Left ventricle myocardium superior (tissue), 1 donor: ENCODE measurements at regions not wholly inside any gene's neighbourhood (a gene's known extent, or its start where the extent isn't known, plus 50 kb on each side); places are given as distances from the start of the nearest gene placed in this dataset.

Experiments used
- ATAC-seq: fragments of 200-7000 bp; cut with Tn5 transposase; one replicate; pipeline ENCODE4 v1.9.1; 2020; ENCODE audit warnings: mild to moderate bottlenecking, moderate library complexity
- DNase-seq: peaks from one replicate; pipeline ENCODE4 v3.0.0-alpha.2; 2020
- intact Hi-C: fragments of 100-400 bp; cut with micrococcal nuclease; formaldehyde crosslinking; loops from one replicate; pipeline ENCODE4 v1.11.0; 2022
- donor health status: DM: no; HTN: yes; CAD: no; lungs with severe emphysema.

DNA sequence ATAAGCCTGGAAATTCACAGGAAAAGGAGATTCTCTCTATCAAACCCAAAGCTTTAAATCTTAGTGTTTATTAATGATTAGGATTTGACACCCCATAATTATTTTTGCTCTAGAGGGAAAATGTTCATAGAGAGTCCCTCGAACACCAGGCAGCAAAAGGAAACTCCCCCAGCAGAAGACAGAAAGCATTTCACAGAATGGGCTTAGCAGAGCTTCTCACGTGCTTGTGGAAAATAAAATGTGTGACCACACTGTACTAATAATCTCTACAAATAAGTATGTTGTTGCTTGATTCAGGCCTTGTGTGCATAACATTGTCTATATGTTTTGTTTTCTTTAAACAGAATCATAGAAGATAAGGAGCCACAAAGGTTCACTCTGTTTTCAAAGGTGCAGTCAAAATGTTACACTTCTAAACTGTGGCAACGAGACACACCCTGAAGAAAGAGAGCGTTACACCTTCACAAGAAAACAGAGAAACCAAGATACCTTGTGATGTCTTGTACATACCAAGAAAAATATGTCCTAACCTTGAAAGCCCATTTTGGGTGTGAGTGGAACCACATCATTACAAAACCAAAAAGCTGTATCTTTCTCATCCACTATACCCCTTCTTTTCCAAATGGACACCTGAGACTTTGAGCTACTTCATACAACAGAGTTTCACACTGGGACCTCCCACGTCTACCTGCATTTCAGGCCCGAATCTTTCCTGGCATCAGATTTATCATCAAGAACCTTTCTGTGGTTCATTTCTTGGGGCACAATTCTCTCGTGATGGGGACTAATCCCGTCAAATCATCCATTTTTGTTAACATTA lies 282.5 kb downstream of the ETS1 start:
- intact Hi-C loops = no loop called here
- ATAC-seq = no peak
- DNase-seq = no peak

DNA sequence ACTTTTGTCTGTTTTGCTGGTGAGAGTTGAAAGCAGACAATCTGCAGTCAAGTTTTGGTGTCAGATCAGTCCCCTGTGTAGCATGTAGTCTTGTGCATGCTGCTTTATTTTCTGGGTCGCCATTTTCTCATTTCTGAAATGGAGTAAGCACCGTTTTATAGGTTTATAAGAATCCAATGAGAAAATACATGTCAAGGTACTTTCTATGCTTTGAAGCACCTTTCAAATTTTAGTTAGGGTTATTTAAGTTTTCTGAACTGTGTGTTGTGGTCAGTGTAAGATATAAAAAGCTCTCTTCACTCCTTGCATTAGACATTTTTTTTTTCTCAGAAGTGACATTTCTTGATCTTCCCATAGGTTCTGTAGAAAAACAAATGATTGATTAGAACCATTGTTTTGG lies 283.2 kb downstream of the ETS1 start:
- ATAC-seq = no peak
- DNase-seq = no peak
- intact Hi-C loops = no loop called here

GRCh38 chr11:128303383-128303782 lies 284.0 kb downstream of the ETS1 start:
- ATAC-seq = no peak

DNA sequence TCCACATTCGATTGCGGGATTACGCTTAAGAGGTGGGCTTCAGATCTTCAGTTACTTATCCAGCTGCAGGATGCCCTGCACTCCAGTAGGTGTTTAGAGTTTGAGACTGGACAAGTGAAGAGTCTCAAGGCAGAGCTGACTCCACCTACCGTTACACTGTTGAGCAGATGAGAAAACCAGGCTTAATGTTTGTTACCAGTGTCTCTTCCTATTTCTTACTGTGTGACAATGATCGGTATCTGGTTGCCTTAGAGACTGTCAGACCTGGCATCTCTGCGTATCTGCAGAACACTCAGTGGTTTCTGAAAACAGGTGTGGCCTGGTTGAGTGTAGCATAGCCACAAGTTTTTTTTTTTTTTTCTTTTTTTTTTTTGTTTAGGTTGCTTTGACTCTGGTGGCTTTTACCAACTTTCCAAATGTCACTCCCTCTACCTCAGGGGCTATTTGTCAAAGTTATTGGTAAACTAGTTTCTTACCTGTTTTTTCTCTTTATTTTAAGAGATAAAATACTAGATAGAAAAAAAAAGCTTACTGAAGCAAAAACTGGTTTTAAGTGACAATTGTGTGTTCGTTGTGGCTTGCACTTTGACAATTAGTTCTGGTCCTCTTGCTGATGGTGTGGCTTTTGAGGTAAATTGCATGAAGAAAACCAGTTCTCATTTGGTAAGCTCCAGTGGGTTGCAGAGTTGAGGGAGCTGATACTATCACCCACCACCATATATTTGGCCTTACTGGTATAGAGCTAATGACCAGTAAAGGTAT lies 284.8 kb downstream of the ETS1 start:
- intact Hi-C loops = no loop called here
- ATAC-seq = peak; percentile 55
- no peak for DNase-seq

More at GRCh38 chr11:128303383-128303782, 284.0 kb downstream of the ETS1 start:
- intact Hi-C loops = no loop called here
- no peak for DNase-seq

GRCh38 chr11:128301756-128302155 lies 285.6 kb downstream of the ETS1 start:
- ATAC-seq (no peak), DNase-seq (no peak)
- intact Hi-C loops = no loop called here

DNA sequence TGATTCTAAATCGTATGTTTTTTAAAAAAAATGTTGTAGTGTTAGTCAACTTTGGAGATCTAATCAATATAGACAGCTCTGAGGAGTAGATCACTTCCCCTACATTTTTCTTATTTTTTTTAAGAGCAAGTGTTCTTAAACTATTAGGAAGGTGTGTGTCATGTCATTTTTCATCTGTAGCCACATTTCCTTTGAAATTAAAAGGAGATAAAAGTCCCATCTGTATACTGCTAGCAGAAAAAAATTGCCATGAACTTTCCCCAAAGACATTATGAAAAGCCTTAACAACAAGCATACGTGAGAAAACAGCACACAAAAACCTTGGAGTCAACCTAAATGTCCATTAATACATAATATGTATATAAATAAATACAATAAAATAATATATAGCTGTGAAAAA lies 286.6 kb downstream of the ETS1 start:
- intact Hi-C loops = no loop called here

DNA sequence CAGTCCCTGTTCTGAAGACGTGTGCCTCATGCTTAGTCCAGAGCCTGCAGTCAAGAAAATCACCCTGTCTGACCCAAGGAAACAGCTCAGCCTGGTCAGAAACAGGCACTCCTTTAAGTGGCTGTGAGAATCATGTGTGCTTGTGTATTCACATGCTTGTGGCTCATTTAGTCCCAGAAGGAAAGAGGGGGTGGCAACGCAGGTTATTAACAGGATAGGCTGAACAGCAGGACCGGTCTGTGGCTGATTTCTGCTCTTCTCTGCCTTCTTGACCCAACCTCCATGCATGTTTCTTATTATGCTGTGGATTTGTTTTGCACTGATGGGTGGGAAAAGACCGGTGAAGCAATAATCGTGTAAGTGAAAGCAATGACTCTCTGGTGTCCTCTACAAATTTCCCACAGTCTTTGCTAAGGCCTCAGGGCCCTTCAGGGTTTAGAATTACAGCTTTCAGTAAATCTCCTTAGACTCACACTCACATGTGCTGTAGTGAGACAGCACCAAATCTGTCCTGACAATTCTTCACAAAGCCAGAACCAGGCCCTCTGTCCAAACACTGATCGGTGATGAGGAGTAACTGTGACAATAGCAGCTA lies 288.1 kb downstream of the ETS1 start:
- intact Hi-C loops = no loop called here
- ATAC-seq (peak; percentile 45), DNase-seq (no peak)

More for the DNA sequence above, 286.6 kb downstream of the ETS1 start:
- no peak for ATAC-seq
- DNase-seq = no peak

DNA sequence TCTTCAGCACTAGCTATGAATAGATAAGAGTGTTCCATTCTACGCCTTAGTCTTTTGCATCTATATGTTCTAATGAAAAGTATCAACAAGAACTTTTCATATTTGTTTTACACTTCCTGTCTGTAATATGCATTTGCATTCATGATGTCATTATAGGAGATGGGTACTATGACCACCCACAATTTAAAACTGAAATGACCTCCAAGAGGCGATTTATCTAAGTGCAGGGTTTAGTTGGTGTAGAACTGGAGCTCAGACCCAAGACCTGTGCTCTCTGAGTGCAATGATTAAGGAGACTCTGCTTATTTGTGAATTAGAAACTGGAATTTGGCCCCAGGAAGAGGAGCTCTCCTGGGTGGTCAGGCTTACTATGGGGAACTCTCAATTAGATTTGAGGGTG lies 289.1 kb downstream of the ETS1 start:
- ATAC-seq = no peak
- DNase-seq = no peak
- intact Hi-C loops = no loop called here

DNA sequence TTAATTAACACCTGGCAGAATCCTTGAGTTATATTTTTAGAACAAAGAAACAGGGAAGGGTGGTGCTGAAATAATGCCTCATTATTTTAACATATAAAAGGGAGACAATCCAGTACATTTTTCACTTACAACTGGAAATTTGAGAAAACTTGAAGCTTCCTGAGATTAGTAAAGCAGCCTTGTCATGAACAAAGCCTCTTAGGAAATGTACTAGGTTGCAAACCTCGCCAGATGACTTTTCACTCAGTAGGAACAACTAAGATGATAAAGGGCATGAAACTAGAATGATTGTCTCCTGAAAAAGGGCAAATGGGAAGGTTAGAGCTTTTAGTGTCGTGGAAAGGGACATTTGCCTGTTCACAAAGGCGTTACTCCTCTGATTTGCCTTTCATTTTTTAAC lies 289.6 kb downstream of the ETS1 start:
- intact Hi-C loops = no loop called here
- DNase-seq (no peak), ATAC-seq (peak; percentile 30)

DNA sequence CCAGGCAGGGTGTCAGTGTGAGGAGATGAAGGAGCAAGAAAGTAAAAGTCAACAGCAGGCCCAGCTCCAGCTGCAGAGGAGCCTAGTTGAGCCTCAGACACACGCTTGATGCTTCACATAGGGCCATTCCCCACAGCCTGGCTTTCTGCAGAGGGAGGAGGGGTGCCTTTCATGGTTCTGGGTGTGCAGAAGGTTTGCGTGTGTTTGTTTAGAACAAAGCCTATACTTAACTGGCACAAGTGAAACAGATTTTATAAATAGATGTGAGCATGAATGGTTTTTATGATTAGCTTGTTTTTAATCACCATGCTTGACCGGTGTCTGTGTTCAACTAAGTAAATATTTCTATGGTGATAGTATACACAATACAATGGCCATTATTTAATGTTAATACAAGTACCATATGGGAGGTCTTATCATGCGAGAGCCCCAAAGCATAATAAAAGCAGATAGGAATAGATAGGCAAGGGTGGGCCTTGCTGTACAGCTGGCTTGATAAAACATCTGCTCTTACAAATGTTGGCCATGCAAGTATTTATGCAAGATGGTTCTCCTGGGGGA lies 290.2 kb downstream of the ETS1 start:
- DNase-seq (no peak), ATAC-seq (peak; percentile 68)
- intact Hi-C loops = no loop called here

DNA sequence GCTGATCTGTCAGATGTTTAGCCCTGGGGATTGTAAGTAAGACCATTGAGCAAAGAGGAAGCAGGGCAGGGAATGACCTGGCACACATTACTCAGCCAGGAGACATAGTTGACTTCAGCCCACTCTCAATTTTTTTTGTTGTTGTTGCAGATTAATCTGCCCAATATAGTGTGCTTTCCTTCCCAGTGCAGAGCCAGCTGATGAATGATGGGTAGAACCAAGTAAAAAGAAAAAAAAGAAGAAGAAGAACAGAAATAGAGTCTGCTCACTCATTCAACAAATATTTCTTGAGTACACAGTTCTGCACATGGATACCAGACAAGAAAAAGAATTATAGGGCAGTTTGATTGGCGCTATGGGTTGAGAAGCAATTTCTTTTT lies 292.7 kb downstream of the ETS1 start:
- DNase-seq (no peak), ATAC-seq (no peak)
- intact Hi-C loops = no loop called here

- DNase-seq = peak; percentile 29
- no peak for ATAC-seq
- intact Hi-C loops = no loop called here
Observed at GRCh38 chr11:128294001-128294670, 293.2 kb downstream of the ETS1 start.

DNA sequence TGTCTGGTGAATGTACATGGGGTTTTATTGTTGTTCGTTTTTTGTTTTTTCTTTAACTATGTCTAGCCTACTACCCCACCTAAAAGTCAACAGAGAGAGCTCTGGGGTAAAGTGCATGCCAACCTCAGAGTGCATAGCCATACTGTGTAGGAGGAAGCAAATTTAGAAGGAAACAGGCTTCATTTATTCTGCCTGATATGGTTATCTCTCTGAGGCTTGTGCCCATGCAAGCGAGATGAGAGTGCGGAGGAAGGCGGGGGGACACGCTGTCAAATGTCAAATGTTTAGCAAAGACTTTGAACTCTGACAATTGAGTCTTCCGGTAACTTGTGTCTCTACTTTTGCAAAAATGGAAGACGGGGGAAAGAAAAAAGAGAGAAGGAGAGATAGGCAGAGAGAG lies 295.5 kb downstream of the ETS1 start:
- ATAC-seq = no peak
- no peak for DNase-seq
- intact Hi-C loops = loop anchor here (2.0 kb wide), 1 partner anchor 339 kb away; no protein-coding TSS in a partner anchor

- DNase-seq = no peak
- peak; percentile 20 for ATAC-seq
- intact Hi-C loops = loop anchor here (2.0 kb wide), 1 partner anchor 340 kb away; no protein-coding TSS in a partner anchor
Observed at GRCh38 chr11:128291007-128291406, 296.4 kb downstream of the ETS1 start.

- intact Hi-C loops = loop anchor here (2.0 kb wide), 1 partner anchor 341 kb away; no protein-coding TSS in a partner anchor
- DNase-seq (peak; percentile 38), ATAC-seq (peak; percentile 91)
Observed at GRCh38 chr11:128290106-128290840, 297.1 kb downstream of the ETS1 start.

- ATAC-seq (no peak), DNase-seq (no peak)
- intact Hi-C loops = loop anchor here (10.0 kb wide), 2 partner anchors 114 to 546 kb away; no protein-coding TSS in a partner anchor
Observed at GRCh38 chr11:128289048-128289447, 298.3 kb downstream of the ETS1 start.

- intact Hi-C loops = loop anchor here (10.0 kb wide), 2 partner anchors 114 to 546 kb away; no protein-coding TSS in a partner anchor
- DNase-seq = no peak
- ATAC-seq = no peak
Observed at GRCh38 chr11:128288368-128288767, 299.0 kb downstream of the ETS1 start.

GRCh38 chr11:128285321-128285720 lies 302.0 kb downstream of the ETS1 start:
- DNase-seq = no peak
- intact Hi-C loops = loop anchor here (10.0 kb wide), 2 partner anchors 111 to 549 kb away; no protein-coding TSS in a partner anchor
- ATAC-seq = no peak
